Liver (tissue), 3 donors: ENCODE measurements at regions not wholly inside any gene's neighbourhood (a gene's known extent, or its start where the extent isn't known, plus 50 kb on each side); places are given as distances from the start of the nearest gene placed in this dataset.

Experiments used
- ATF3 ChIP-seq: IDR thresholded peaks from 2 replicates; pipeline ENCODE4 v1.6.1; 2016; ENCODE audit warnings: antibody characterized with exemption
- CTCF ChIP-seq: fragments of 150-350 bp; IDR thresholded peaks from 2 replicates; pipeline ENCODE4 v1.5.1; 2017; ENCODE audit warnings: improper control_type of control experiment, low read depth, low read length; ENCODE audit not compliant: missing input control
- FOXA1 ChIP-seq: IDR thresholded peaks from 2 replicates; pipeline ENCODE4 v1.6.1; 2016; ENCODE audit warnings: antibody characterized with exemption
- FOXA2 ChIP-seq: IDR thresholded peaks from 2 replicates; pipeline ENCODE4 v1.6.1; 2016; ENCODE audit warnings: antibody characterized with exemption
- GABPA ChIP-seq, 2 donors: IDR thresholded peaks in 1 of 2; conservative IDR thresholded peaks in 1 of 2; 2 replicates each; pipeline ENCODE4 v1.6.1; 2016; ENCODE audit warnings: antibody characterized with exemption in 2 of 2, mild to moderate bottlenecking in 1 of 2, moderate library complexity in 1 of 2
- JUND ChIP-seq, 2 donors: IDR thresholded peaks; 2 replicates each; pipeline ENCODE4 v1.6.1; 2016; ENCODE audit warnings: antibody characterized with exemption in 2 of 2
- MAX ChIP-seq: IDR thresholded peaks from 2 replicates; pipeline ENCODE4 v1.6.1; 2016; ENCODE audit warnings: antibody characterized with exemption
- RXRA ChIP-seq, 2 donors: IDR thresholded peaks; 2 replicates each; pipeline ENCODE4 v1.6.1; 2017 to 2018; ENCODE audit warnings: antibody characterized with exemption in 2 of 2, mild to moderate bottlenecking in 1 of 2
- SP1 ChIP-seq: IDR thresholded peaks from 2 replicates; pipeline ENCODE4 v1.6.1; 2018; ENCODE audit warnings: antibody characterized with exemption, mild to moderate bottlenecking
- TAF1 ChIP-seq: conservative IDR thresholded peaks from 2 replicates; pipeline ENCODE4 v1.6.1; 2016; ENCODE audit warnings: antibody characterized with exemption, mild to moderate bottlenecking
- YY1 ChIP-seq: IDR thresholded peaks from 2 replicates; pipeline ENCODE4 v1.6.1; 2016; ENCODE audit warnings: antibody characterized with exemption, mild to moderate bottlenecking
- donor health status: healthy.
- donor health status: healthy.

GRCh38 chr4:187865914-187866313 is 129.7 kb upstream of the ZFP42 start:
- TF ChIP-seq TAF1 (no peak), CTCF (no peak), SP1 (no peak), GABPA (IDR thresholded peaks at IDR 0.05 in 1 of 2, conservative IDR thresholded peaks at IDR 0.05 in 1 of 2) (no peak), FOXA1 (no peak), ATF3 (no peak), JUND (IDR thresholded peaks at IDR 0.05) (no peak), MAX (no peak), YY1 (no peak), RXRA (IDR thresholded peaks at IDR 0.05) (no peak), FOXA2 (no peak)
